Fibroblast of lung (primary cell): ENCODE measurements at regions not wholly inside any gene's neighbourhood (a gene's known extent, or its start where the extent isn't known, plus 50 kb on each side); places are given as distances from the start of the nearest gene placed in this dataset.

Experiments used
- EZH2 ChIP-seq: IDR thresholded peaks from 2 replicates; pipeline ENCODE4 v1.5.1; 2012; ENCODE audit warnings: low read length, control low read depth, mild to moderate bottlenecking; ENCODE audit errors: missing control alignments
- TF ChIP-seq, protein P1 (sequence below), 2 donors: IDR thresholded peaks in 1 of 2; conservative IDR thresholded peaks in 1 of 2; 1 replicate in 1 of 2; 2 replicates in 1 of 2; pipeline ENCODE4 v1.5.1; 2011 to 2012; ENCODE audit warnings: low read length in 2 of 2, control low read depth in 1 of 2, inconsistent platforms in 1 of 2, low read depth in 1 of 2, mild to moderate bottlenecking in 1 of 2

DNA sequence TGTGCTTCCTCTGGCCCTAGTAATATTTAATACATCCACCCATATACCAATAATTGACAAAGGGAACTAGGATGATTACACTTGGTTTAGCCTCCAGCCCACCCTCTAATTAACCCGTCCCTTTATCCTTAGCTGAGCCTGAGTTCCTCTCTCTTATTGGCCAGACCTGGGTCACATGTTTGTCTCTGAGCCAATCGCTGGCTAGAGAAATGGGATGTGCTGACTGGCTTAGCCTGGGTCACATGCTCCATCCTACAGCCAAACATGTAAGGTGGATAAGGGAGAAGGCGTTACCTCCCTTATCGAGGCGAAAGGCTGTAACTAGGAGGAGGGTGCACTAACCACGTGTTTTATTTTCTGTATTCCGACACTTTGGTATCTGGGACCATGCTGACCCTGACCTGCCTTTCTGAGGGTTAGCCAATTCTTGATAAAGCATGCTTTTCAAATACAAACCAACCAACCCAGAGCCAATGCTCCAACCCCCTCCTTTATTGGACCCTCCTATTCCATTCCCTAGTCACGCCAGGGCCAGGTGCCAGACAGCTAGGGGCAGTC, 262.7 kb downstream of the PREX1 start:
- TF ChIP-seq, protein P1, sequence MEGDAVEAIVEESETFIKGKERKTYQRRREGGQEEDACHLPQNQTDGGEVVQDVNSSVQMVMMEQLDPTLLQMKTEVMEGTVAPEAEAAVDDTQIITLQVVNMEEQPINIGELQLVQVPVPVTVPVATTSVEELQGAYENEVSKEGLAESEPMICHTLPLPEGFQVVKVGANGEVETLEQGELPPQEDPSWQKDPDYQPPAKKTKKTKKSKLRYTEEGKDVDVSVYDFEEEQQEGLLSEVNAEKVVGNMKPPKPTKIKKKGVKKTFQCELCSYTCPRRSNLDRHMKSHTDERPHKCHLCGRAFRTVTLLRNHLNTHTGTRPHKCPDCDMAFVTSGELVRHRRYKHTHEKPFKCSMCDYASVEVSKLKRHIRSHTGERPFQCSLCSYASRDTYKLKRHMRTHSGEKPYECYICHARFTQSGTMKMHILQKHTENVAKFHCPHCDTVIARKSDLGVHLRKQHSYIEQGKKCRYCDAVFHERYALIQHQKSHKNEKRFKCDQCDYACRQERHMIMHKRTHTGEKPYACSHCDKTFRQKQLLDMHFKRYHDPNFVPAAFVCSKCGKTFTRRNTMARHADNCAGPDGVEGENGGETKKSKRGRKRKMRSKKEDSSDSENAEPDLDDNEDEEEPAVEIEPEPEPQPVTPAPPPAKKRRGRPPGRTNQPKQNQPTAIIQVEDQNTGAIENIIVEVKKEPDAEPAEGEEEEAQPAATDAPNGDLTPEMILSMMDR (conservative IDR thresholded peaks at IDR 0.05 in 1 of 2, IDR thresholded peaks at IDR 0.05 in 1 of 2; ENCODE audit: low read depth in 1 of 2, low read length in 2 of 2), result no peak
- TF ChIP-seq EZH2, result no peak
